Gastroesophageal sphincter (tissue), 4 donors: ENCODE measurements at regions not wholly inside any gene's neighbourhood (a gene's known extent, or its start where the extent isn't known, plus 50 kb on each side); places are given as distances from the start of the nearest gene placed in this dataset.
"Not testable (repeated sequence)": the region's sequence is repeated elsewhere in the genome, so short reads cannot be mapped to it uniquely, and the experiment has no call there.

Source experiments
- ATAC-seq: fragments of 150-250 bp; one replicate; pipeline ENCODE4 v1.9.1; 2016; ENCODE audit warnings: mild to moderate bottlenecking, moderate library complexity
- H3K27ac ChIP-seq, 4 donors: fragments of 200-600 bp; sonication (generic) in 3 of 4; 1 replicate in 3 of 4; 2 replicates in 1 of 4; pipeline ENCODE4 v1.5.1; 2016 to 2019
- H3K27me3 ChIP-seq: fragments of 200-600 bp; sonication (generic); one replicate; pipeline ENCODE4 v1.5.1; 2019
- H3K36me3 ChIP-seq, 2 donors: fragments of 200-600 bp; sonication (generic); one replicate each; pipeline ENCODE4 v1.5.1; 2019; ENCODE audit warnings: control low read depth in 1 of 2
- H3K4me1 ChIP-seq, 3 donors: fragments of 200-600 bp; sonication (generic); 1 replicate in 2 of 3; 2 replicates in 1 of 3; pipeline ENCODE4 v1.5.1; 2016 to 2019; ENCODE audit warnings: control low read depth in 2 of 3
- H3K4me3 ChIP-seq, 2 donors: fragments of 200-600 bp; sonication (generic); one replicate each; pipeline ENCODE4 v1.5.1; 2019; ENCODE audit warnings: mild to moderate bottlenecking in 1 of 2, moderate library complexity in 1 of 2
- H3K9me3 ChIP-seq, 3 donors: fragments of 200-600 bp; sonication (generic); one replicate each; pipeline ENCODE4 v1.5.1; 2017 to 2019; ENCODE audit warnings: control low read depth in 2 of 3
- EP300 ChIP-seq: sonication (generic); formaldehyde crosslinking; IDR thresholded peaks from one replicate; pipeline ENCODE4 v1.6.1; 2017; ENCODE audit warnings: antibody characterized with exemption, mild to moderate bottlenecking
- POLR2A ChIP-seq, 2 donors: fragments of 450-650 bp; IDR thresholded peaks; one replicate each; pipeline ENCODE4 v1.6.1; 2017; ENCODE audit warnings: antibody characterized with exemption in 2 of 2, mild to moderate bottlenecking in 2 of 2, moderate library complexity in 1 of 2
- POLR2AphosphoS5 ChIP-seq: sonication (generic); formaldehyde crosslinking; IDR thresholded peaks from one replicate; pipeline ENCODE4 v1.6.1; 2017; ENCODE audit warnings: antibody characterized with exemption
- WGBS, 2 donors: methylation state at CpG; one replicate each; pipeline ENCODE4 v1.1.5; 2018; ENCODE audit warnings: low coverage in 1 of 2; 5-methylcytosine and 5-hydroxymethylcytosine counted together
- TF ChIP-seq, protein P1 (sequence below), 4 experiments: fragments of 200-600 bp in 2 of 4; fragments of 450-650 bp in 2 of 4; sonication (generic) in 1 of 4; IDR thresholded peaks; one replicate each; pipeline ENCODE4 v1.5.1; 2017 to 2019; ENCODE audit warnings: antibody characterized with exemption in 4 of 4, mild to moderate bottlenecking in 2 of 4, moderate library complexity in 2 of 4

DNA sequence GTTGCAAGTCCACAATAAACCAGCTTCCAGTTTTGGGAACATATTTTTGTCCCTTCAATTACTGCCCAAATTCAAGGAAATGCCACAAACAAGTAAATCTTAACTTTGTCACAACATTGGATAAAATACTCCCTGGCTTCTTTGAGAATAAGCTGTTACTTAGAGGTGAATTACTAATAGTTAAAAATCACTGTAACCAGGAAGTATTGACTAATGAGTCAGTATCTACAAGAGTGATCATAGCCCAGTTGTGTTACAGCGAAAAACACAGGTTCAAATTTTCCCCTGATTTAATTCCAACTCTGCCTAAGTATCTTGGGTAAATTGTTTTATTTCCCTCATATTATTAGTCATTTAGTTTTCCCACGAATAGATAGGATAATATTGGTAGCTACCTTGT lies 291.2 kb upstream of the PPARGC1A start:
- no peaks in the 10 kb centered on the region for H3K27me3 ChIP-seq
- H3K4me1 ChIP-seq, result no peaks in the 10 kb centered on the region
- no peaks in the 10 kb centered on the region for H3K9me3 ChIP-seq
- H3K36me3 ChIP-seq, result no peaks in the 10 kb centered on the region
- H3K4me3 ChIP-seq, result no peak overlapping the region
- no peak overlapping the region for H3K27ac ChIP-seq
- ATAC-seq, result no peak
- 82 to 98% methylated on average over 2 of the region's 2 CpGs for WGBS, 2 donors
- TF ChIP-seq POLR2A (IDR thresholded peaks at IDR 0.05), result no peak
- TF ChIP-seq POLR2AphosphoS5, result no peak
- TF ChIP-seq, protein P1, sequence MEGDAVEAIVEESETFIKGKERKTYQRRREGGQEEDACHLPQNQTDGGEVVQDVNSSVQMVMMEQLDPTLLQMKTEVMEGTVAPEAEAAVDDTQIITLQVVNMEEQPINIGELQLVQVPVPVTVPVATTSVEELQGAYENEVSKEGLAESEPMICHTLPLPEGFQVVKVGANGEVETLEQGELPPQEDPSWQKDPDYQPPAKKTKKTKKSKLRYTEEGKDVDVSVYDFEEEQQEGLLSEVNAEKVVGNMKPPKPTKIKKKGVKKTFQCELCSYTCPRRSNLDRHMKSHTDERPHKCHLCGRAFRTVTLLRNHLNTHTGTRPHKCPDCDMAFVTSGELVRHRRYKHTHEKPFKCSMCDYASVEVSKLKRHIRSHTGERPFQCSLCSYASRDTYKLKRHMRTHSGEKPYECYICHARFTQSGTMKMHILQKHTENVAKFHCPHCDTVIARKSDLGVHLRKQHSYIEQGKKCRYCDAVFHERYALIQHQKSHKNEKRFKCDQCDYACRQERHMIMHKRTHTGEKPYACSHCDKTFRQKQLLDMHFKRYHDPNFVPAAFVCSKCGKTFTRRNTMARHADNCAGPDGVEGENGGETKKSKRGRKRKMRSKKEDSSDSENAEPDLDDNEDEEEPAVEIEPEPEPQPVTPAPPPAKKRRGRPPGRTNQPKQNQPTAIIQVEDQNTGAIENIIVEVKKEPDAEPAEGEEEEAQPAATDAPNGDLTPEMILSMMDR (IDR thresholded peaks at IDR 0.05), result no peak
- no peak for TF ChIP-seq EP300

DNA sequence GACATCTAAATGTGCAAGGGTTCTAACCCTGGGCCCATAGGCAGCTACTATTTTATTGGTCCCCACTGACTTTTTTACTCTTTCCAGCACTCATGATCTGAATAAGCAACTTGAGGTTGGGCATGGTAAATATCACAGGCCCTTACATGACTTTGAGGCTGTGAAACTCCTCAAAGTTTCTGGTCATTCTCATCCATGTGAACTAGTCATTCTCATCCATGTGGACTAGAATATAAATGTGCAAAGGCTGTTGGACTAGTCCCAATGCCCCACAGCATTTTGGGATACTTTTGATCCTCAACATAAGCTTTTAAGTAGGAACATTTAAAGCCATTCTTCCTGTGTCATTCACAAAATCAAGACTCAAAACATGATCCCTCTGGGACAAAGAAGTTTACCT lies 290.7 kb upstream of the PPARGC1A start:
- Histone ChIP-seq H3K27me3 (no peaks in the 10 kb centered on the region), H3K4me3 (no peak overlapping the region), H3K27ac (no peak overlapping the region), H3K9me3 (no peaks in the 10 kb centered on the region), H3K4me1 (no peaks in the 10 kb centered on the region), H3K36me3 (no peaks in the 10 kb centered on the region)
- no peak for ATAC-seq
- TF ChIP-seq POLR2AphosphoS5 (no peak), POLR2A (IDR thresholded peaks at IDR 0.05) (no peak), EP300 (no peak)
- TF ChIP-seq, protein P1 (IDR thresholded peaks at IDR 0.05), result no peak

DNA sequence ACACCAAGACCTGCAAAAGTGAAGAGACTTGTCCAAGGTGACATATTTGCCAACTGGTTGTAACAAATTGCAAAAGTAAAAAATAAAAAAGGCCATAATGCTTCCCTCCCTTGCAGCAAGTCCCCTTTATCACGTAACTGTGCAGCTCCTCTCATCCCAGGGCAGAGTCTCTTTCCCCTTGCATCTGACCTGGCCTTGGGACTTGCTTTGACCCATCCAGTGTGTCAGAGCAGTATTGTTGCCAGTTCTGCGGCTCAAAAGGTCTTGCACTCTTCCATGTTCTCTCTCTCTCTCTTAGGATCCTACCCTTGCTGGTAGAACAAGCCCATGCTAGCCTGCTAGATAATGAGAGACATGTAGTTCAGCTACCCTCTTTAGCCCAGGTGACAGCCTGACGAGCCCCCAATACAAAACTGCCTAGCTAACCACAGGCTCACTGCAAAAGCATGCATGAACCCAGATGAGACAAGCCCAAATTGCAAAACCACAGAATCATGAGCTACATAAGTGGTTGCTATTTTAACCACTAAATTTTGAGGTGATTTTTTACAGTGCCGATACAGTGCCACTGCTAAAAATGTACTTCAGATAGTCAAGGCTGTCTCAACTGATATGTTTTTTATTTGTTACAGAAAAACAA lies 289.5 kb upstream of the PPARGC1A start:
- H3K4me1 ChIP-seq, result no peaks in the 10 kb centered on the region
- no peaks in the 10 kb centered on the region for H3K9me3 ChIP-seq
- no peak overlapping the region for H3K4me3 ChIP-seq
- H3K27me3 ChIP-seq, result no peaks in the 10 kb centered on the region
- no peaks in the 10 kb centered on the region for H3K36me3 ChIP-seq
- no peak for ATAC-seq
- TF ChIP-seq EP300 (no peak), POLR2AphosphoS5 (no peak), POLR2A (IDR thresholded peaks at IDR 0.05) (no peak)
- TF ChIP-seq, protein P1 (IDR thresholded peaks at IDR 0.05), result no peak
- WGBS, 2 donors, result 91 to 94% methylated on average over 4 of the region's 4 CpGs
- no peak overlapping the region for H3K27ac ChIP-seq

DNA sequence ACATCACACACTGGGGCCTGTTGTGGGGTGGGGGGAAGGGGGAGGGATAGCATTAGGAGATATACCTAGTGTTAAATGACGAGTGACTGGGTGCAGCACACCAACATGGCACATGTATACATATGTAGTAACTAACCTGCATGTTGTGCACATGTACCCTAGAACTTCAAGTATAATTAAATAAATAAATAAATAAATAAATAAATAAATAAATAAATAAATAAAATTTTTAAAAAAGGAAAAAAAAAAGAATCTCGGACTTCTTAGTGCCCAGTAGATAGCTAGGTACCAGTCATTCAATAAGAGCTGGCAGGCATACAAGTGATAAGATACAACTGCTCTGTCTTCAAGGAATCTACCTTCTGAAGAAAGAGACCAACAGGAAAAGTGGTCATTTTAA lies 287.6 kb upstream of the PPARGC1A start:
- not testable (repeated sequence) for ATAC-seq, H3K4me1 ChIP-seq, H3K27me3 ChIP-seq, H3K9me3 ChIP-seq, H3K27ac ChIP-seq, H3K36me3 ChIP-seq, H3K4me3 ChIP-seq
- WGBS, 2 donors, result 83 to 92% methylated on average over 1 to 2 of the region's 2 CpGs

DNA sequence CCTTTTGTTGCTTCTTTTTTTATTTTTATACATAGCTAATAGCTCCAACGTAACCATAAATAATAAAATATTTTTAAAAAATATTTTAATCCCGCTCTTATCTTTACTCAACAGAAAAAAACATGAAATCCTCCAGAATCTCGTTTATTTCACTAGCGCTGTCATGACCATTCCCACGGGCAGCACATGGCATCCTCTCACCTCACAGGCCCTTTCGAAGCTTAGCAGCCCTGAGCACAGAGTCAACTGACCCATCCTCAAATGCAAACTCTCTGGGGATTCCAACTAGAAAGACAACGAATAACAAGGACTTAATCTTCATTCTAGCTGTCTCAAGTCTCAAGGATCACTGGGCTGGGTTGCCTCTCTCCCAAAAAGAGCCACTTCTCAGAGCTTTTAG lies 285.9 kb upstream of the PPARGC1A start:
- H3K4me1 ChIP-seq, result no peaks in the 10 kb centered on the region
- 79 to 93% methylated on average over 6 to 7 of the region's 7 CpGs for WGBS, 2 donors
- no peaks in the 10 kb centered on the region for H3K9me3 ChIP-seq
- no peak overlapping the region for H3K27ac ChIP-seq
- H3K36me3 ChIP-seq, result no peaks in the 10 kb centered on the region
- no peak overlapping the region for H3K4me3 ChIP-seq
- TF ChIP-seq EP300 (no peak), POLR2AphosphoS5 (no peak), POLR2A (IDR thresholded peaks at IDR 0.05) (no peak)
- TF ChIP-seq, protein P1 (IDR thresholded peaks at IDR 0.05), result no peak
- ATAC-seq, result no peak
- H3K27me3 ChIP-seq, result no peaks in the 10 kb centered on the region
